HL-60 (cell line): ENCODE measurements at regions not wholly inside any gene's neighbourhood (a gene's known extent, or its start where the extent isn't known, plus 50 kb on each side); places are given as distances from the start of the nearest gene placed in this dataset.

Experiments
- DNase-seq, 2 experiments: peaks; one replicate each; pipeline ENCODE4 v3.0.0-alpha.2; 2010 to 2020; ENCODE audit warnings: low read depth in 1 of 2, low spot score in 1 of 2
- H3K27ac ChIP-seq: fragments of 250-450 bp; sonication (Bioruptor Pico); replicated peaks from 2 replicates; pipeline ENCODE4 v1.5.1; 2020; ENCODE audit warnings: mild to moderate bottlenecking, moderate library complexity
- H3K27me3 ChIP-seq: fragments of 250-450 bp; sonication (Bioruptor Pico); 2 replicates; pipeline ENCODE4 v1.5.1; 2021; ENCODE audit warnings: mild to moderate bottlenecking, moderate library complexity; ENCODE audit not compliant: insufficient read depth, poor library complexity, severe bottlenecking
- H3K4me3 ChIP-seq: replicated peaks from 2 replicates; pipeline ENCODE4 v1.5.1; 2011; ENCODE audit warnings: mild to moderate bottlenecking, control low read depth, low read length; ENCODE audit not compliant: insufficient read depth
- CTCF ChIP-seq: IDR thresholded peaks from one replicate; pipeline ENCODE4 v1.5.1; 2011; ENCODE audit warnings: low read length, control low read depth, inconsistent platforms; ENCODE audit not compliant: insufficient read depth
- GABPA ChIP-seq: IDR thresholded peaks from 2 replicates; pipeline ENCODE4 v1.6.1; 2012; ENCODE audit warnings: low read depth
- POLR2AphosphoS5 ChIP-seq: IDR thresholded peaks from 2 replicates; pipeline ENCODE4 v1.6.1; 2012; ENCODE audit warnings: low read depth
- REST ChIP-seq: IDR thresholded peaks from 2 replicates; pipeline ENCODE4 v1.6.1; 2012; ENCODE audit warnings: low read depth; ENCODE audit not compliant: insufficient replicate concordance
- SPI1 ChIP-seq: IDR thresholded peaks from 2 replicates; pipeline ENCODE4 v1.6.1; 2012; ENCODE audit warnings: low read depth, mild to moderate bottlenecking, borderline replicate concordance

- Histone ChIP-seq H3K27me3 (no peaks in the 10 kb centered on the region), H3K4me3 (no peak overlapping the region), H3K27ac (no peak overlapping the region)
- DNase-seq: no peak
- TF ChIP-seq SPI1 (no peak), POLR2AphosphoS5 (no peak), GABPA (no peak), CTCF (no peak), REST (no peak)
Observed at GRCh38 chr4:32824336-32824735, 2104.2 kb downstream of the PCDH7 start.

- Histone ChIP-seq H3K4me3 (no peak overlapping the region), H3K27me3 (no peaks in the 10 kb centered on the region), H3K27ac (no peak overlapping the region)
- no peak for DNase-seq
- TF ChIP-seq REST (no peak), CTCF (no peak), GABPA (no peak), SPI1 (no peak), POLR2AphosphoS5 (no peak)
Observed at GRCh38 chr4:32826169-32826568, 2106.0 kb downstream of the PCDH7 start.

- no peak for TF ChIP-seq REST
- no peak for TF ChIP-seq SPI1
- no peak for TF ChIP-seq GABPA
- no peak for DNase-seq
- Histone ChIP-seq H3K27ac (no peak overlapping the region), H3K27me3 (no peaks in the 10 kb centered on the region), H3K4me3 (no peak overlapping the region)
Observed at GRCh38 chr4:32830160-32830559, 2110.0 kb downstream of the PCDH7 start.

- H3K27ac ChIP-seq: no peak overlapping the region
- no peak for TF ChIP-seq CTCF
- TF ChIP-seq POLR2AphosphoS5: no peak
- no peak for TF ChIP-seq REST
- TF ChIP-seq SPI1: no peak
- no peak for TF ChIP-seq GABPA
Observed at GRCh38 chr4:32831104-32831503, 2110.9 kb downstream of the PCDH7 start.

More at GRCh38 chr4:32831104-32831503, 2110.9 kb downstream of the PCDH7 start:
- H3K27me3 ChIP-seq: no peaks in the 10 kb centered on the region
- no peak overlapping the region for H3K4me3 ChIP-seq
- DNase-seq: no peak
